Fibroblast of lung (primary cell): ENCODE measurements at regions not wholly inside any gene's neighbourhood (a gene's known extent, or its start where the extent isn't known, plus 50 kb on each side); places are given as distances from the start of the nearest gene placed in this dataset.

Source experiments
- DNase-seq, 2 donors: peaks; one replicate each; pipeline versions ENCODE4 v3.0.0 to v3.0.0-alpha.2; 2010; ENCODE audit warnings: low read depth in 2 of 2
- H2AFZ ChIP-seq: 2 replicates; pipeline ENCODE4 v1.5.1; 2012; ENCODE audit warnings: low read length, control low read depth, inconsistent platforms
- H3K27ac ChIP-seq: 2 replicates; pipeline ENCODE4 v1.5.1; 2011; ENCODE audit warnings: low read length, control low read depth; ENCODE audit not compliant: insufficient read depth
- H3K27me3 ChIP-seq: 2 replicates; pipeline ENCODE4 v1.5.1; 2011; ENCODE audit warnings: mild to moderate bottlenecking, low read length; ENCODE audit not compliant: control insufficient read depth, insufficient read depth
- H3K36me3 ChIP-seq: 2 replicates; pipeline ENCODE4 v1.5.1; 2011; ENCODE audit warnings: low read length; ENCODE audit not compliant: control insufficient read depth, insufficient read depth
- H3K4me1 ChIP-seq: 2 replicates; pipeline ENCODE4 v1.5.1; 2011; ENCODE audit warnings: low read length; ENCODE audit not compliant: control insufficient read depth, insufficient read depth; ENCODE audit errors: extremely low read depth
- H3K4me2 ChIP-seq: 2 replicates; pipeline ENCODE4 v1.5.1; 2011; ENCODE audit warnings: low read length, control low read depth; ENCODE audit not compliant: insufficient read depth; ENCODE audit errors: extremely low read depth
- H3K4me3 ChIP-seq, 4 experiments: fragments of 200-600 bp in 1 of 4; sonication (generic) in 1 of 4; replicated peaks in 1 of 4; 2 replicates each; pipeline ENCODE4 v1.5.1; 2011 to 2016; ENCODE audit warnings: low read length in 4 of 4, low read depth in 3 of 4, mild to moderate bottlenecking in 3 of 4, control low read depth in 2 of 4, inconsistent platforms in 1 of 4, mixed read lengths in 1 of 4; ENCODE audit not compliant: insufficient read depth in 1 of 4; ENCODE audit errors: control extremely low read depth in 1 of 4
- H3K79me2 ChIP-seq: 2 replicates; pipeline ENCODE4 v1.5.1; 2012; ENCODE audit warnings: mild to moderate bottlenecking, low read length, inconsistent platforms; ENCODE audit not compliant: control insufficient read depth, insufficient read depth
- H3K9ac ChIP-seq: 2 replicates; pipeline ENCODE4 v1.5.1; 2011; ENCODE audit warnings: mild to moderate bottlenecking, low read length, control low read depth; ENCODE audit not compliant: insufficient read depth
- H3K9me3 ChIP-seq: 2 replicates; pipeline ENCODE4 v1.5.1; 2012; ENCODE audit warnings: low read depth, low read length; ENCODE audit not compliant: control insufficient read depth, insufficient read depth
- H4K20me1 ChIP-seq: 2 replicates; pipeline ENCODE4 v1.5.1; 2011; ENCODE audit warnings: low read length; ENCODE audit not compliant: control insufficient read depth, insufficient read depth; ENCODE audit errors: extremely low read depth
- EZH2 ChIP-seq: IDR thresholded peaks from 2 replicates; pipeline ENCODE4 v1.5.1; 2012; ENCODE audit warnings: low read length, control low read depth, mild to moderate bottlenecking; ENCODE audit errors: missing control alignments
- TF ChIP-seq, protein P1 (sequence below), 2 donors: IDR thresholded peaks in 1 of 2; conservative IDR thresholded peaks in 1 of 2; 1 replicate in 1 of 2; 2 replicates in 1 of 2; pipeline ENCODE4 v1.5.1; 2011 to 2012; ENCODE audit warnings: low read length in 2 of 2, control low read depth in 1 of 2, inconsistent platforms in 1 of 2, low read depth in 1 of 2, mild to moderate bottlenecking in 1 of 2

DNA sequence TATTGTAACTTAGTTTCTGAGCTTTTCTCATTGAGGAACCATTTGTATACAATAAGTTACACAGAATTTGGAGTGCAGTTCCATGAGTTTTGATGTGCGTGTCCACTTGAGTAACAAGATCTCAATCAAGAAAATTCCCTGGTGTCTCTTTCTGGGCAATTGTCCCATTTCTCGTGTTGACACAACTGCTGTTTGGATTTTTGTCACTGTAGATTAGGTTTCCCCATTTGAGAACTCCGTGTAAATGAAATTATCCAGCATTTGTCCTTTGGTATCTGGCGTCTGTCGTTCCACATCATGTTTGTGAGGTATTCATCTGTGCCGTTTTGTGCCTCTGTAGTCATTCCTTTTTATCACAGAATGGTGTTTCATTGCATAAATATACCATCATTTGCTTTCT lies 547.0 kb downstream of the TBC1D22A start:
- Histone ChIP-seq H3K9me3 (no peaks in the 10 kb centered on the region), H3K9ac (no peak overlapping the region), H3K4me3 (no peak overlapping the region), H3K27me3 (no peaks in the 10 kb centered on the region), H3K4me1 (no peaks in the 10 kb centered on the region), H3K27ac (no peak overlapping the region), H3K36me3 (no peaks in the 10 kb centered on the region), H3K4me2 (no peak overlapping the region), H2AFZ (no peak overlapping the region), H3K79me2 (no peaks in the 10 kb centered on the region), H4K20me1 (no peaks in the 10 kb centered on the region)
- no peak for DNase-seq
- TF ChIP-seq EZH2, result no peak
- TF ChIP-seq, protein P1, sequence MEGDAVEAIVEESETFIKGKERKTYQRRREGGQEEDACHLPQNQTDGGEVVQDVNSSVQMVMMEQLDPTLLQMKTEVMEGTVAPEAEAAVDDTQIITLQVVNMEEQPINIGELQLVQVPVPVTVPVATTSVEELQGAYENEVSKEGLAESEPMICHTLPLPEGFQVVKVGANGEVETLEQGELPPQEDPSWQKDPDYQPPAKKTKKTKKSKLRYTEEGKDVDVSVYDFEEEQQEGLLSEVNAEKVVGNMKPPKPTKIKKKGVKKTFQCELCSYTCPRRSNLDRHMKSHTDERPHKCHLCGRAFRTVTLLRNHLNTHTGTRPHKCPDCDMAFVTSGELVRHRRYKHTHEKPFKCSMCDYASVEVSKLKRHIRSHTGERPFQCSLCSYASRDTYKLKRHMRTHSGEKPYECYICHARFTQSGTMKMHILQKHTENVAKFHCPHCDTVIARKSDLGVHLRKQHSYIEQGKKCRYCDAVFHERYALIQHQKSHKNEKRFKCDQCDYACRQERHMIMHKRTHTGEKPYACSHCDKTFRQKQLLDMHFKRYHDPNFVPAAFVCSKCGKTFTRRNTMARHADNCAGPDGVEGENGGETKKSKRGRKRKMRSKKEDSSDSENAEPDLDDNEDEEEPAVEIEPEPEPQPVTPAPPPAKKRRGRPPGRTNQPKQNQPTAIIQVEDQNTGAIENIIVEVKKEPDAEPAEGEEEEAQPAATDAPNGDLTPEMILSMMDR (conservative IDR thresholded peaks at IDR 0.05 in 1 of 2, IDR thresholded peaks at IDR 0.05 in 1 of 2; ENCODE audit: low read depth in 1 of 2, low read length in 2 of 2), result no peak

DNA sequence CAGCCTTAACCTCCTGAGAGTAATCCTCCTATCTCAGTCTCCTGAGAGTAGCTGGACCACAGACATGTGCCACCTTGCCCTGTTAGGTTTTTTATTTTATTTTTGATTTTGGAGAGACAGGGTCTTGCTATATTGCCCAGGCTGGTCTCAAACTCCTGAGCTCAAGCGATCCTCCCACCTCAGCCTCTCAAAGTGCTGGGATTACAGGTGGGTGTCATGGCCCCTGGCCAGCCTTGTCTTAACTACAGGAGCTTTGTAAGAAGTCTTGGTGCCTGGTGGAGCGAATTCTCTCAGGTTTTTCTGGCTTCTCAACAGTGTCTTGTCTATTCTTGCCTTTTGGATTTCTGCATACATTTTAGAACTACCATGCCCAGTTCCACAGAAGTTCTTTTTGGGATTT lies 546.4 kb downstream of the TBC1D22A start:
- Histone ChIP-seq H3K9ac (no peak overlapping the region), H3K79me2 (no peaks in the 10 kb centered on the region), H3K36me3 (no peaks in the 10 kb centered on the region), H3K4me2 (no peak overlapping the region), H3K4me3 (no peak overlapping the region), H3K4me1 (no peaks in the 10 kb centered on the region), H3K27ac (no peak overlapping the region), H2AFZ (no peak overlapping the region), H4K20me1 (no peaks in the 10 kb centered on the region), H3K9me3 (no peaks in the 10 kb centered on the region), H3K27me3 (no peaks in the 10 kb centered on the region)
- TF ChIP-seq EZH2, result no peak
- TF ChIP-seq, protein P1 (conservative IDR thresholded peaks at IDR 0.05 in 1 of 2, IDR thresholded peaks at IDR 0.05 in 1 of 2; ENCODE audit: low read depth in 1 of 2, low read length in 2 of 2), result no peak
- DNase-seq, result no peak

DNA sequence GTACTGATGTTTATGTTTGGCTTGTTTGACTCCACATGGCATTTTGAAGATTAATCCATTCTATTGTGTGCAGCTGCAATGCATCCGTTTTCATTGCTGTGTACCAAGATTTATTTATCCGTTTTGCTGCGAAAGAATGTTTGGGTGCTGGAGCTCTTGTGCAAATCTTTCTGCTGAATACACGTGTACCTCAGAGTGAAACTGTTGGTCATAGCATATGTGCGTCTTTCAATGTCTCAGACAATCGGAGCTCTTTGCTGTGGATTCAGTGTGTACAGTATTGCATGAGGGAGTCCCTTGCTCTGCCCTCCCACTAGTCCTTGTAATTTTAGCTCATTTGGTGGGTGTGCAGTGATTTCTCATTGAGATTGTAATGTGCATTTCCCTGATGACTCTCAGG lies 545.4 kb downstream of the TBC1D22A start:
- H3K9me3 ChIP-seq, result no peaks in the 10 kb centered on the region
- peak in 1 of 2 donors; percentile 75 for DNase-seq
- H4K20me1 ChIP-seq, result no peaks in the 10 kb centered on the region
- H3K36me3 ChIP-seq, result no peaks in the 10 kb centered on the region
- no peaks in the 10 kb centered on the region for H3K27me3 ChIP-seq
- TF ChIP-seq, protein P1 (conservative IDR thresholded peaks at IDR 0.05 in 1 of 2, IDR thresholded peaks at IDR 0.05 in 1 of 2; ENCODE audit: low read depth in 1 of 2, low read length in 2 of 2), result no peak
- TF ChIP-seq EZH2, result no peak
- peak overlapping the region; percentile 11 for H3K4me2 ChIP-seq
- H2AFZ ChIP-seq, result no peak overlapping the region
- H3K4me3 ChIP-seq, result peak overlapping the region in 1 of 4 experiments; percentile 4
- H3K79me2 ChIP-seq, result no peaks in the 10 kb centered on the region
- no peak overlapping the region for H3K9ac ChIP-seq
- H3K27ac ChIP-seq, result no peak overlapping the region
- H3K4me1 ChIP-seq, result no peaks in the 10 kb centered on the region
